D721Med (cell line): ENCODE measurements at regions not wholly inside any gene's neighbourhood (a gene's known extent, or its start where the extent isn't known, plus 50 kb on each side); places are given as distances from the start of the nearest gene placed in this dataset.
"Not testable (repeated sequence)": the region's sequence is repeated elsewhere in the genome, so short reads cannot be mapped to it uniquely, and the experiment has no call there.

Experiments used
- DNase-seq: peaks from one replicate; pipeline ENCODE4 v3.0.0; 2011; ENCODE audit warnings: low spot score; ENCODE audit not compliant: insufficient read length
- FAIRE-seq: peaks from 2 replicates; lab custom pipeline; 2011; peaks lifted over from hg19 to GRCh38; lab: Jason Lieb, UNC
- CTCF ChIP-seq: IDR thresholded peaks from 2 replicates; pipeline ENCODE4 v1.5.1; 2012; ENCODE audit warnings: mild to moderate bottlenecking, control low read depth; ENCODE audit not compliant: insufficient read depth; ENCODE audit errors: missing control alignments

DNA sequence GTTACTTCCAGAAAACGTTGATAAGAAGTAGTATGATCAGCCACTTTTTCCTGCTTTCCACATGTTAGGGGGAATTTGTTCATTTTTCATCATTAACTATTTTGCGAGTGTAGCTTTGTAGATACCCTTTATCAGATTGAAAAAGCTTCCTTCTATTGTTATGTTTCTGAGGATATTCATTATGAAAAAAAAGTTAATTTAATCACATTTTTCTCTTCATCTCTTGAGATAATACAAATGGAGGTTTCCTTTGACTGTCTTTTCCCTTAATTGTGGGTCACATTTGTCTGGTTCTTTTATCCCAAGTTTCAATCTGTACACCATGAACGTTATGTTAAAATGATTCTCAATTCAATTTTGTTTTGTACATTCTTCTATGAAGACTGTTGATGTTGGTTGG lies 875.7 kb downstream of the SLC6A15 start:
- no peak for DNase-seq
- FAIRE-seq, result no peak
- TF ChIP-seq CTCF, result no peak

- FAIRE-seq, result no peak
Measured at GRCh38 chr12:84035766-84036165, 876.8 kb downstream of the SLC6A15 start.

GRCh38 chr12:84034871-84035270 lies 877.7 kb downstream of the SLC6A15 start:
- DNase-seq (no peak), FAIRE-seq (no peak)

More at GRCh38 chr12:84035766-84036165, 876.8 kb downstream of the SLC6A15 start:
- no peak for DNase-seq
- no peak for TF ChIP-seq CTCF

GRCh38 chr12:84033162-84033561 lies 879.4 kb downstream of the SLC6A15 start:
- TF ChIP-seq CTCF, result no peak
- DNase-seq (no peak), FAIRE-seq (no peak)

More at GRCh38 chr12:84034871-84035270, 877.7 kb downstream of the SLC6A15 start:
- TF ChIP-seq CTCF, result no peak

- DNase-seq, FAIRE-seq: not testable (repeated sequence)
Measured at GRCh38 chr12:84018556-84019179, 893.9 kb downstream of the SLC6A15 start.

- no peak for TF ChIP-seq CTCF
- DNase-seq (no peak), FAIRE-seq (no peak)
Measured at GRCh38 chr12:84016956-84017355, 895.6 kb downstream of the SLC6A15 start.

- no peak for FAIRE-seq
- no peak for TF ChIP-seq CTCF
- DNase-seq, result no peak
Measured at GRCh38 chr12:83997423-83997822, 915.2 kb downstream of the SLC6A15 start.

- DNase-seq (no peak), FAIRE-seq (no peak)
- no peak for TF ChIP-seq CTCF
Measured at GRCh38 chr12:83996671-83997070, 915.9 kb downstream of the SLC6A15 start.
